Cardiac fibroblast (primary cell): ENCODE measurements at regions not wholly inside any gene's neighbourhood (a gene's known extent, or its start where the extent isn't known, plus 50 kb on each side); places are given as distances from the start of the nearest gene placed in this dataset.

Experiments used
- DNase-seq, 2 donors: peaks; one replicate each; pipeline versions ENCODE4 v3.0.0 to v3.0.0-alpha.2; 2010; ENCODE audit warnings: low read depth in 2 of 2
- H3K4me3 ChIP-seq, 2 donors: replicated peaks in 1 of 2; 1 replicate in 1 of 2; 2 replicates in 1 of 2; pipeline ENCODE4 v1.5.1; 2011; ENCODE audit warnings: low read depth in 2 of 2, low read length in 2 of 2, mild to moderate bottlenecking in 2 of 2, moderate library complexity in 1 of 2
- CTCF ChIP-seq: IDR thresholded peaks from one replicate; pipeline ENCODE4 v1.5.1; 2011; ENCODE audit warnings: low read depth, mild to moderate bottlenecking, low read length, inconsistent platforms

GRCh38 chr4:130705023-130705422 lies 1609.1 kb downstream of the C4orf33 start:
- no peak for TF ChIP-seq CTCF
- no peak for DNase-seq
- H3K4me3 ChIP-seq: no peak overlapping the region

GRCh38 chr4:130712038-130712437 lies 1616.1 kb downstream of the C4orf33 start:
- DNase-seq: peak in 1 of 2 donors; percentile 36
- no peak for TF ChIP-seq CTCF
- no peak overlapping the region for H3K4me3 ChIP-seq

GRCh38 chr4:130714006-130714405 lies 1618.1 kb downstream of the C4orf33 start:
- no peak for DNase-seq
- no peak overlapping the region for H3K4me3 ChIP-seq
- no peak for TF ChIP-seq CTCF

GRCh38 chr4:130722361-130722760 lies 1626.4 kb downstream of the C4orf33 start:
- TF ChIP-seq CTCF: no peak
- H3K4me3 ChIP-seq: no peak overlapping the region
- peak in 1 of 2 donors; percentile 29 for DNase-seq

GRCh38 chr4:130736436-130737185 lies 1640.7 kb downstream of the C4orf33 start:
- H3K4me3 ChIP-seq: no peak overlapping the region
- DNase-seq: no peak
- no peak for TF ChIP-seq CTCF

GRCh38 chr4:130738233-130738632 lies 1642.3 kb downstream of the C4orf33 start:
- no peak for DNase-seq
- no peak for TF ChIP-seq CTCF
- H3K4me3 ChIP-seq: no peak overlapping the region

GRCh38 chr4:130747842-130748241 lies 1651.9 kb downstream of the C4orf33 start:
- TF ChIP-seq CTCF: peak; percentile 11
- DNase-seq: peak; percentile 3 to 21
- H3K4me3 ChIP-seq: no peak overlapping the region
